ENCODE measurements at regions not wholly inside any gene's neighbourhood (a gene's known extent, or its start where the extent isn't known, plus 50 kb on each side); places are given as distances from the start of the nearest gene placed in this dataset.

DNA sequence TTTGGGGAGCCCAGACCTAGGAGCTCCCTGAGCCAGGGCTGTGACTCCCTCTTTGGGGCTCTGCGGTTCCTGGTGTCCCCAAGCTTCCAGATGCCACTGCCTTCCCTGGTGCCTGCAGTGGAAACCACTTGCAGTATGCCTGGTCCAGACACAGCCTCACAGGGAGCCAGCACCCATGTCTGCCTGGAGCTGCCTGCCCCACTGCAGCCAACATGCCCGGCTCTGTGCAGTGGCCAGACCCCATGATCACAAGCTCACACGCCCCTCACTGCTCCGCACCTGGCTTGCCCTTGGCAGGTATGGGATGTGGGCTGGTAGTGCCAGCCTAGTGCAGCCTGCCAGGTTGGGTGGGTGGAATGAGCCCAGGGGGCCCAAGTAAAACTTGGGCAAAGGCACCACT lies 644.8 kb downstream of the HTR1B start:
- TF ChIP-seq JUND (IDR thresholded peaks at IDR 0.05) (no peak), RAD21 (IDR thresholded peaks at IDR 0.05) (no peak), NR2F2 (IDR thresholded peaks at IDR 0.05) (no peak), REST (IDR thresholded peaks at IDR 0.05) (no peak), SP1 (IDR thresholded peaks at IDR 0.05) (no peak), FOXA2 (IDR thresholded peaks at IDR 0.05) (no peak), HNF4G (IDR thresholded peaks at IDR 0.05) (no peak), RXRA (IDR thresholded peaks at IDR 0.05) (no peak), FOXA1 (IDR thresholded peaks at IDR 0.05) (no peak), HNF4A (conservative IDR thresholded peaks at IDR 0.05) (no peak), EGR1 (IDR thresholded peaks at IDR 0.05; ENCODE audit: low read depth in 2 of 2) (no peak), GABPA (IDR thresholded peaks at IDR 0.05 in 1 of 2, conservative IDR thresholded peaks at IDR 0.05 in 1 of 2) (no peak), ZBTB33 (IDR thresholded peaks at IDR 0.05) (no peak), TAF1 (conservative IDR thresholded peaks at IDR 0.05) (no peak)
- TF ChIP-seq, protein P1, sequence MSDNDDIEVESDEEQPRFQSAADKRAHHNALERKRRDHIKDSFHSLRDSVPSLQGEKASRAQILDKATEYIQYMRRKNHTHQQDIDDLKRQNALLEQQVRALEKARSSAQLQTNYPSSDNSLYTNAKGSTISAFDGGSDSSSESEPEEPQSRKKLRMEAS (IDR thresholded peaks at IDR 0.05): no peak
- TF ChIP-seq, protein P2, sequence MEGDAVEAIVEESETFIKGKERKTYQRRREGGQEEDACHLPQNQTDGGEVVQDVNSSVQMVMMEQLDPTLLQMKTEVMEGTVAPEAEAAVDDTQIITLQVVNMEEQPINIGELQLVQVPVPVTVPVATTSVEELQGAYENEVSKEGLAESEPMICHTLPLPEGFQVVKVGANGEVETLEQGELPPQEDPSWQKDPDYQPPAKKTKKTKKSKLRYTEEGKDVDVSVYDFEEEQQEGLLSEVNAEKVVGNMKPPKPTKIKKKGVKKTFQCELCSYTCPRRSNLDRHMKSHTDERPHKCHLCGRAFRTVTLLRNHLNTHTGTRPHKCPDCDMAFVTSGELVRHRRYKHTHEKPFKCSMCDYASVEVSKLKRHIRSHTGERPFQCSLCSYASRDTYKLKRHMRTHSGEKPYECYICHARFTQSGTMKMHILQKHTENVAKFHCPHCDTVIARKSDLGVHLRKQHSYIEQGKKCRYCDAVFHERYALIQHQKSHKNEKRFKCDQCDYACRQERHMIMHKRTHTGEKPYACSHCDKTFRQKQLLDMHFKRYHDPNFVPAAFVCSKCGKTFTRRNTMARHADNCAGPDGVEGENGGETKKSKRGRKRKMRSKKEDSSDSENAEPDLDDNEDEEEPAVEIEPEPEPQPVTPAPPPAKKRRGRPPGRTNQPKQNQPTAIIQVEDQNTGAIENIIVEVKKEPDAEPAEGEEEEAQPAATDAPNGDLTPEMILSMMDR (IDR thresholded peaks at IDR 0.05; ENCODE audit: low read depth, low read length, missing input control): no peak

DNA sequence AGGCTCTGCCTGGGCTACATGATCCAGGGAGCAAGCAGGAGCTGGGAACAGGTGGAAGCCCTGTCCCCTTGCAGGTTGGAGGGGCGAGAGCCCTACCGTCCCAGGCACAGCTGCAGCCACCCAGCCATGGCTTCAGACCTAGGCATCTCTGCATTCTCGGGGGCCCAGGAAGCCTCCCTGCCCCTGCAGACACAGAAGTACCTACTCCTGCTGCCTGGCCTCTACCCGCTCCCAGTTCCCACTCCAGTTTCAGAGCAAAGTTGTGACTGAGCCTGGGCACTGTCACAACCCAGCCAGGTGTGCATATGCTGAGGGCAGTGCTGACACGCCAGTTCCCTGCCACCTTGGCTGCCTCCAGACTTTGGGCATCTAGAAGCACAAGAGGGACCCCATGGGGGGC lies 645.9 kb downstream of the HTR1B start:
- Histone ChIP-seq H3K9me3 (ENCODE audit: control insufficient read depth in 4 of 4, low read length in 3 of 4) (peaks cover 0 to 5% (median 0%) of the 10 kb centered on the region in 4 donors), H3K36me3 (ENCODE audit: control insufficient read depth in 4 of 4, insufficient read depth in 3 of 4, low read depth in 1 of 4, low read length in 3 of 4) (no peaks in the 10 kb centered on the region), H3K27me3 (ENCODE audit: control insufficient read depth in 4 of 4, insufficient read depth in 4 of 4, low read length in 3 of 4) (no peaks in the 10 kb centered on the region), H3K4me3 (ENCODE audit: low read depth in 1 of 3, low read length in 3 of 3) (no peak overlapping the region), H3K4me1 (ENCODE audit: control insufficient read depth in 4 of 4, insufficient read depth in 4 of 4, low read length in 3 of 4) (no peaks in the 10 kb centered on the region), H3K27ac (ENCODE audit: low read depth in 1 of 2, low read length in 2 of 2) (no peak overlapping the region), H3K9ac (ENCODE audit: low read depth in 1 of 2, low read length in 2 of 2) (no peak overlapping the region)
- DNase-seq (ENCODE audit: low spot score): no peak
- WGBS: 90% methylated on average over 5 of the region's 5 CpGs
- no peak for TF ChIP-seq RXRA (IDR thresholded peaks at IDR 0.05)
- TF ChIP-seq EGR1 (IDR thresholded peaks at IDR 0.05; ENCODE audit: low read depth in 2 of 2): no peak
- no peak for TF ChIP-seq HNF4A (conservative IDR thresholded peaks at IDR 0.05)
- no peak for TF ChIP-seq TAF1 (conservative IDR thresholded peaks at IDR 0.05)
- TF ChIP-seq FOXA1 (IDR thresholded peaks at IDR 0.05): no peak
- TF ChIP-seq NR2F2 (IDR thresholded peaks at IDR 0.05): no peak
- no peak for TF ChIP-seq REST (IDR thresholded peaks at IDR 0.05)

More for the DNA sequence above, 644.8 kb downstream of the HTR1B start:
- 96% methylated on average over 4 of the region's 4 CpGs for WGBS
- DNase-seq (ENCODE audit: low spot score): no peak
- no peaks in the 10 kb centered on the region for H3K27me3 ChIP-seq (ENCODE audit: control insufficient read depth in 4 of 4, insufficient read depth in 4 of 4, low read length in 3 of 4)
- H3K9ac ChIP-seq (ENCODE audit: low read depth in 1 of 2, low read length in 2 of 2): no peak overlapping the region
- H3K4me1 ChIP-seq (ENCODE audit: control insufficient read depth in 4 of 4, insufficient read depth in 4 of 4, low read length in 3 of 4): no peaks in the 10 kb centered on the region
- no peak overlapping the region for H3K4me3 ChIP-seq (ENCODE audit: low read depth in 1 of 3, low read length in 3 of 3)
- H3K27ac ChIP-seq (ENCODE audit: low read depth in 1 of 2, low read length in 2 of 2): no peak overlapping the region
- H3K9me3 ChIP-seq (ENCODE audit: control insufficient read depth in 4 of 4, low read length in 3 of 4): peaks cover 0 to 9% (median under 1%) of the 10 kb centered on the region in 4 donors
- no peaks in the 10 kb centered on the region for H3K36me3 ChIP-seq (ENCODE audit: control insufficient read depth in 4 of 4, insufficient read depth in 3 of 4, low read depth in 1 of 4, low read length in 3 of 4)

Data from liver (tissue), 8 donors.